ENCODE measurements at regions not wholly inside any gene's neighbourhood (a gene's known extent, or its start where the extent isn't known, plus 50 kb on each side); places are given as distances from the start of the nearest gene placed in this dataset.

GRCh38 chr14:85175556-85175955, 354.4 kb upstream of the FLRT2 start:
- no peak for TF ChIP-seq EZH2 (IDR thresholded peaks at IDR 0.05)
- no peak for TF ChIP-seq FOXP2 (optimal IDR thresholded peaks at IDR 0.05; ENCODE audit: control extremely low read depth, extremely low read length, insufficient read depth)
- no peak for TF ChIP-seq POLR2AphosphoS5 (IDR thresholded peaks at IDR 0.05; ENCODE audit: borderline replicate concordance, low read depth, low read length)
